SK-N-SH (cell line): ENCODE measurements at regions not wholly inside any gene's neighbourhood (a gene's known extent, or its start where the extent isn't known, plus 50 kb on each side); places are given as distances from the start of the nearest gene placed in this dataset.

Experiments
- CTCF ChIP-seq: fragments of 200-600 bp; sonication (generic); IDR thresholded peaks from 2 replicates; pipeline ENCODE4 v1.6.1; 2017; ENCODE audit warnings: antibody characterized with exemption, mild to moderate bottlenecking, moderate library complexity
- EP300 ChIP-seq, 2 experiments: IDR thresholded peaks; 2 replicates each; pipeline versions ENCODE4 v1.4.0 to v1.6.1; 2012; ENCODE audit warnings: borderline replicate concordance in 1 of 2, low read depth in 1 of 2, low read length in 1 of 2
- FOXM1 ChIP-seq: IDR thresholded peaks from 2 replicates; pipeline ENCODE4 v1.4.0; 2012; ENCODE audit warnings: low read depth, mild to moderate bottlenecking
- GATA2 ChIP-seq: sonication (generic); formaldehyde crosslinking; IDR thresholded peaks from 2 replicates; pipeline ENCODE4 v1.5.0; 2020; ENCODE audit warnings: mild to moderate bottlenecking, missing genetic modification reagents
- MAX ChIP-seq: IDR thresholded peaks from 2 replicates; pipeline ENCODE4 v1.4.0; 2012; ENCODE audit warnings: low read depth
- NFIC ChIP-seq: IDR thresholded peaks from 2 replicates; pipeline ENCODE4 v1.4.0; 2012; ENCODE audit warnings: borderline replicate concordance
- POLR2AphosphoS5 ChIP-seq: IDR thresholded peaks from 2 replicates; pipeline ENCODE4 v1.6.1; 2012; ENCODE audit warnings: low read depth, low read length
- RCOR1 ChIP-seq: fragments of 150-350 bp; IDR thresholded peaks from 2 replicates; pipeline ENCODE4 v1.6.1; 2017; ENCODE audit warnings: antibody characterized with exemption, low read length
- TAF1 ChIP-seq: IDR thresholded peaks from 2 replicates; pipeline ENCODE4 v1.6.1; 2012; ENCODE audit warnings: low read depth, mild to moderate bottlenecking, low read length, moderate library complexity, borderline replicate concordance
- TEAD4 ChIP-seq: IDR thresholded peaks from 2 replicates; pipeline ENCODE4 v1.4.0; 2012; ENCODE audit warnings: mild to moderate bottlenecking, borderline replicate concordance; ENCODE audit not compliant: insufficient read depth
- USF2 ChIP-seq: fragments of 150-350 bp; IDR thresholded peaks from 2 replicates; pipeline ENCODE4 v1.6.1; 2017; ENCODE audit warnings: antibody characterized with exemption, low read length, low read depth, borderline replicate concordance

GRCh38 chr3:21328711-21329390 is 422.2 kb downstream of the ZNF385D start:
- TF ChIP-seq TAF1 (no peak), CTCF (no peak), USF2 (no peak), FOXM1 (no peak), GATA2 (no peak), TEAD4 (no peak), POLR2AphosphoS5 (no peak), MAX (no peak), NFIC (no peak), EP300 (IDR thresholded peaks at IDR 0.05; ENCODE audit: borderline replicate concordance in 1 of 2, low read depth in 1 of 2, low read length in 1 of 2) (peak in 1 of 2 experiments; percentile 29; a peak in 1 of 4 replicates), RCOR1 (no peak)
